ENCODE measurements at regions not wholly inside any gene's neighbourhood (a gene's known extent, or its start where the extent isn't known, plus 50 kb on each side); places are given as distances from the start of the nearest gene placed in this dataset.

DNA sequence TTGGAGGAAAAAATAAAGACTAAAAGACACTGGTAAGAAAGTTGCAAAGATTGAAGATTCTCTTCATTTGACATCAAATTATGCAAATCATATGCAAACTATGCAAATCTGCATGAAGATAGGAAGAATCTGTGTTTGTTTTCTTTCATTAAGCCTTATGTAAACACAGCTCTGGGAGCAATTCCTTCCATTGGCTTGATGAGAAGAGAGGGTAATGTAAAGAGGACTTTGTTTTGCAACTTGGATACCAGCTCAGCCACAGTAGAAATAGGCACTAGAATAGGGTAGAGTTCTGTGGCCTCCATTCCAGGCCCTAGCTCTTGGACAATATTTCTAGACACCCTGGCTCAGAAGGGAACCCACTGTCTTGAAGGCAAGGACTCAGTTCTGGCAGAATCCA is 388.4 kb upstream of the RASGEF1B start:
- H3K27ac Mint-ChIP-seq (ENCODE audit: unreplicated experiment): no peak overlapping the region
- peaks cover 11% of the 10 kb centered on the region for H3K9me3 Mint-ChIP-seq (ENCODE audit: unreplicated experiment)
- H3K36me3 Mint-ChIP-seq (ENCODE audit: unreplicated experiment): peaks cover 16% of the 10 kb centered on the region
- TF ChIP-seq, protein P1, sequence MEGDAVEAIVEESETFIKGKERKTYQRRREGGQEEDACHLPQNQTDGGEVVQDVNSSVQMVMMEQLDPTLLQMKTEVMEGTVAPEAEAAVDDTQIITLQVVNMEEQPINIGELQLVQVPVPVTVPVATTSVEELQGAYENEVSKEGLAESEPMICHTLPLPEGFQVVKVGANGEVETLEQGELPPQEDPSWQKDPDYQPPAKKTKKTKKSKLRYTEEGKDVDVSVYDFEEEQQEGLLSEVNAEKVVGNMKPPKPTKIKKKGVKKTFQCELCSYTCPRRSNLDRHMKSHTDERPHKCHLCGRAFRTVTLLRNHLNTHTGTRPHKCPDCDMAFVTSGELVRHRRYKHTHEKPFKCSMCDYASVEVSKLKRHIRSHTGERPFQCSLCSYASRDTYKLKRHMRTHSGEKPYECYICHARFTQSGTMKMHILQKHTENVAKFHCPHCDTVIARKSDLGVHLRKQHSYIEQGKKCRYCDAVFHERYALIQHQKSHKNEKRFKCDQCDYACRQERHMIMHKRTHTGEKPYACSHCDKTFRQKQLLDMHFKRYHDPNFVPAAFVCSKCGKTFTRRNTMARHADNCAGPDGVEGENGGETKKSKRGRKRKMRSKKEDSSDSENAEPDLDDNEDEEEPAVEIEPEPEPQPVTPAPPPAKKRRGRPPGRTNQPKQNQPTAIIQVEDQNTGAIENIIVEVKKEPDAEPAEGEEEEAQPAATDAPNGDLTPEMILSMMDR (IDR thresholded peaks at IDR 0.05; ENCODE audit: partially characterized antibody, unreplicated experiment): no peak
- no peak for DNase-seq
- no peaks in the 10 kb centered on the region for H3K4me1 Mint-ChIP-seq (ENCODE audit: low read depth, unreplicated experiment)
- no peak overlapping the region for H3K4me3 Mint-ChIP-seq (ENCODE audit: unreplicated experiment)
- no peaks in the 10 kb centered on the region for H3K27me3 Mint-ChIP-seq (ENCODE audit: unreplicated experiment)

DNA sequence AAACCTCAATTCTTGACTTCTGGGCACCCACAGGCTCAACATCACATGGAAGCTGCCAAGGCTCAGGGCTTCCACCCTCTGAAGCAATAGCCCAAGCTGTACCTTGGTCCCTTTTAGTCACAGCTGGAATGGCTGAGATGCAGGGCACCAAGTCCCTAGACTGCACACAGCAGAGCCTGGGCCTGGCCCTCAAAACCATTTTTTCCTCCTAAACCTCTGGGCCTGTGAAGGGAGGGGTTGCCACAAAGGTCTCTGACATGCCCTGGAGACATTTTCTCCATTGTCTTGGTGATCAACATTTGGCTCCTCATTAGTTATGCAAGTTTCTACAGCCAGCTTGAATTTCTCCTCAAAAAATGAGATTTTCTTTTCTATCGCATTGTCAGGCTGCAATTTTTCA is 382.7 kb upstream of the RASGEF1B start:
- H3K4me3 Mint-ChIP-seq (ENCODE audit: unreplicated experiment): no peak overlapping the region
- no peak for DNase-seq
- H3K4me1 Mint-ChIP-seq (ENCODE audit: low read depth, unreplicated experiment): no peaks in the 10 kb centered on the region
- no peak overlapping the region for H3K27ac Mint-ChIP-seq (ENCODE audit: unreplicated experiment)
- TF ChIP-seq, protein P1 (IDR thresholded peaks at IDR 0.05; ENCODE audit: partially characterized antibody, unreplicated experiment): no peak
- H3K27me3 Mint-ChIP-seq (ENCODE audit: unreplicated experiment): no peaks in the 10 kb centered on the region
- H3K36me3 Mint-ChIP-seq (ENCODE audit: unreplicated experiment): peaks cover 28% of the 10 kb centered on the region
- peaks cover 13% of the 10 kb centered on the region for H3K9me3 Mint-ChIP-seq (ENCODE audit: unreplicated experiment)

DNA sequence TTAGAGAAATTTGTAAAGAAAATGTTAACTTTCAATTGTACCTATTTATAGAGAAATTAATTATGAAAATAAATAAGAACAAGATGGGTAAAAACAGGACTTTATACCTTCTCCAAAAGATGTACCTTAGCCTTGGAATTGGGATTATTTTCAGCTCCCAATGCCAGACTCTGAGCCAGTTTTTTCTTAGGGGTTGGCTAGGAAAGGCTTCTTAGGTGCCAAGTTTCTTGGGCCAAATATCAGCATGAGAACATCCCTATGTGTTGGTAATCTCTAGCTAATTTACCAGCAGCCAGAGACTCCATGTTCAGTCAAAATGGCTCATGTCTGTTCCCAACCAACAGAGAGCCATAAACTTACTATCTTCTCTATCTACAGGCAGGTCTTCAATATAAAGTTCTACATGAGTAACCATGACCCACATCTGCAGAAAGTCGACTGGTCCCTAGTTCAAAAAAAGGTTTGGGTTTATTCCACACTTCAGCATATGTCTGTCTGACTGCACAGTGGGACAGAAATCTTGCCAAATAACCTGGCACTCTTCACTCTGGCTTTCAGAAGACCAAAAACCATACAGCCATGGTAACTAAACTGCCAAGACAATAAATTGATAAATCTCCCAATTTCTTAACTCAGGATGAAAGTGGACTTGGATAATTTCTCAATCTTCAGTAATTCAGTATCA is 380.5 kb upstream of the RASGEF1B start:
- peaks cover 5% of the 10 kb centered on the region for H3K4me1 Mint-ChIP-seq (ENCODE audit: low read depth, unreplicated experiment)
- DNase-seq: no peak

DNA sequence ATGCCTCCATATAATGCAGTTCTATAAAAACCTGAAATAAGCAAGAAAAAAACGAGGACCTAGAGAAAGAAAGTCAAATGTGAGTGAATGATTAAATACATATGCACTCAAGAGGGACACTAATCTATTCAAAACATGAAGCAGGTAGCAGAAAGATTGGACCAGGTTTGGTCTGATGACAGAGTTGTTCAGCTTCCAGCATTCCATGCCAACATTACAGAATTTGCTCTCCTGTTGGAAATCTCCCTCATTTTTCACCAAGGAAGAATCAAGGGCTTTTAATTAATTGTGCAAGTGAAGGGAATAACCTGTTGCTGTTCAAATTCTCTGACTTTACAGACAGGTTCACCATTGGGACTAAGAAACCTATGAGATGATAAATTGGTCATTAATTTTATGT is 379.0 kb upstream of the RASGEF1B start:
- DNase-seq: no peak
- Mint-ChIP-seq H3K9me3 (ENCODE audit: unreplicated experiment) (peaks cover 13% of the 10 kb centered on the region), H3K27ac (ENCODE audit: unreplicated experiment) (no peak overlapping the region), H3K4me3 (ENCODE audit: unreplicated experiment) (no peak overlapping the region), H3K27me3 (ENCODE audit: unreplicated experiment) (no peaks in the 10 kb centered on the region), H3K36me3 (ENCODE audit: unreplicated experiment) (peaks cover 24% of the 10 kb centered on the region), H3K4me1 (ENCODE audit: low read depth, unreplicated experiment) (peaks cover 10% of the 10 kb centered on the region)
- TF ChIP-seq, protein P1 (IDR thresholded peaks at IDR 0.05; ENCODE audit: partially characterized antibody, unreplicated experiment): no peak

More for the DNA sequence above, 380.5 kb upstream of the RASGEF1B start:
- no peak overlapping the region for H3K4me3 Mint-ChIP-seq (ENCODE audit: unreplicated experiment)
- peaks cover 11% of the 10 kb centered on the region for H3K9me3 Mint-ChIP-seq (ENCODE audit: unreplicated experiment)
- H3K27ac Mint-ChIP-seq (ENCODE audit: unreplicated experiment): no peak overlapping the region
- no peaks in the 10 kb centered on the region for H3K27me3 Mint-ChIP-seq (ENCODE audit: unreplicated experiment)
- TF ChIP-seq, protein P1 (IDR thresholded peaks at IDR 0.05; ENCODE audit: partially characterized antibody, unreplicated experiment): no peak
- H3K36me3 Mint-ChIP-seq (ENCODE audit: unreplicated experiment): peaks cover 24% of the 10 kb centered on the region

DNA sequence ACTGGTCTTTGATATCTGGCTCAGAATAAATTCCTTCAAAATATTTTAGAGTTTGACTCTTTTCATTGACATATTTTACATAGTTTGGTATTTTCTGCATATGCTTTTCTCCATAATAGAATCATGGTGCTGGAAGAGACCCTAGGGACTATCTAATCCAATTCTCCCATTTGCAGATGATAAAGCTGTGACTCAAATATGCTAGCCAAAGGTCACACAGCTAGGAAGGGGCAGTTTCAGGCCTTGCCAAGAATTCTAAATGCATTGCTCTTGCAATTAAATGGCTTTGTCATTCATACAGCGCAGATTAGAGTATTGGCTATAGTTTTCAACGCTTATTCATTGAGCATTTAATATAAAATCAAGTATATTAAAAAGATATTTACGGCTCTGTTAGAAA is 374.1 kb upstream of the RASGEF1B start:
- H3K9me3 Mint-ChIP-seq (ENCODE audit: unreplicated experiment): peaks cover 7% of the 10 kb centered on the region
- no peak for DNase-seq
- H3K4me1 Mint-ChIP-seq (ENCODE audit: low read depth, unreplicated experiment): peaks cover 34% of the 10 kb centered on the region
- TF ChIP-seq, protein P1 (IDR thresholded peaks at IDR 0.05; ENCODE audit: partially characterized antibody, unreplicated experiment): no peak
- H3K27ac Mint-ChIP-seq (ENCODE audit: unreplicated experiment): no peak overlapping the region
- peaks cover 1% of the 10 kb centered on the region for H3K27me3 Mint-ChIP-seq (ENCODE audit: unreplicated experiment)
- peaks cover 3% of the 10 kb centered on the region for H3K36me3 Mint-ChIP-seq (ENCODE audit: unreplicated experiment)
- H3K4me3 Mint-ChIP-seq (ENCODE audit: unreplicated experiment): no peak overlapping the region
